Stomach (tissue), 8 donors: ENCODE measurements at regions not wholly inside any gene's neighbourhood (a gene's known extent, or its start where the extent isn't known, plus 50 kb on each side); places are given as distances from the start of the nearest gene placed in this dataset.

ENCODE experiments used
- DNase-seq, 2 donors: peaks; one replicate each; pipeline versions ENCODE4 v3.0.0 to v3.0.0-alpha.2; 2013 to 2019
- H3K27ac ChIP-seq, 5 donors: fragments of 200-600 bp in 4 of 5; sonication (generic) in 4 of 5; one replicate each; pipeline ENCODE4 v1.5.1; 2013 to 2019; ENCODE audit warnings: mild to moderate bottlenecking in 1 of 5, moderate library complexity in 1 of 5
- H3K27me3 ChIP-seq, 3 donors: fragments of 200-600 bp; sonication (generic); one replicate each; pipeline ENCODE4 v1.5.1; 2017 to 2019; ENCODE audit warnings: mixed run types in 1 of 3
- H3K36me3 ChIP-seq, 4 donors: fragments of 200-600 bp; sonication (generic); 1 replicate in 3 of 4; 2 replicates in 1 of 4; pipeline ENCODE4 v1.5.1; 2016 to 2019
- H3K4me1 ChIP-seq, 4 donors: fragments of 200-600 bp; sonication (generic); one replicate each; pipeline ENCODE4 v1.5.1; 2016 to 2019
- H3K4me3 ChIP-seq, 4 donors: fragments of 200-600 bp; sonication (generic) in 3 of 4; one replicate each; pipeline ENCODE4 v1.5.1; 2016 to 2019; ENCODE audit warnings: mild to moderate bottlenecking in 1 of 4
- H3K9me3 ChIP-seq, 4 donors: fragments of 200-600 bp; sonication (generic); one replicate each; pipeline ENCODE4 v1.5.1; 2016 to 2019
- CTCF ChIP-seq, 7 experiments: fragments of 450-650 bp in 4 of 7; fragments of 200-600 bp in 3 of 7; sonication (generic) in 3 of 7; IDR thresholded peaks; one replicate each; pipeline ENCODE4 v1.5.1; 2016 to 2019; ENCODE audit warnings: antibody characterized with exemption in 7 of 7, control low read depth in 2 of 7, mild to moderate bottlenecking in 1 of 7
- EP300 ChIP-seq: sonication (generic); formaldehyde crosslinking; IDR thresholded peaks from one replicate; pipeline ENCODE4 v1.6.1; 2017; ENCODE audit warnings: antibody characterized with exemption
- POLR2A ChIP-seq, 4 donors: fragments of 450-650 bp; IDR thresholded peaks; one replicate each; pipeline ENCODE4 v1.6.1; 2016; ENCODE audit warnings: antibody characterized with exemption in 4 of 4, control low read depth in 2 of 4, mild to moderate bottlenecking in 1 of 4, moderate library complexity in 1 of 4
- POLR2AphosphoS5 ChIP-seq, 3 donors: sonication (generic); formaldehyde crosslinking; IDR thresholded peaks; one replicate each; pipeline ENCODE4 v1.6.1; 2016; ENCODE audit warnings: antibody characterized with exemption in 3 of 3
- WGBS, 5 donors: extraction: QIAGEN DNeasy Blood & Tissue Kit in 3 of 5; methylation state at CpG; one replicate each; pipeline versions ENCODE4 v1.1.5 to v1.1.7; 2013 to 2018; 5-methylcytosine and 5-hydroxymethylcytosine counted together
- intact Hi-C: fragments of 100-400 bp; cut with DNase I; formaldehyde crosslinking; loops from one replicate; pipeline ENCODE4 v1.15.1; 2023; ENCODE audit warnings: low total_unique reads
- donor health status: healthy with polysubstance abuse.
- donor health status: Bipolar disorder and iron deficiency.
- donor health status: healthy.

- Histone ChIP-seq H3K4me1 (no peaks in the 10 kb centered on the region), H3K36me3 (no peaks in the 10 kb centered on the region), H3K4me3 (no peak overlapping the region), H3K9me3 (peaks cover 0 to 30% (median 19%) of the 10 kb centered on the region in 4 donors), H3K27me3 (peaks cover 0 to 4% (median 0%) of the 10 kb centered on the region in 3 donors), H3K27ac (no peak overlapping the region)
- no peak for TF ChIP-seq POLR2AphosphoS5 (IDR thresholded peaks at IDR 0.05)
- WGBS, 5 donors: 91 to 97% (median 96%) methylated on average over 4 to 5 of the region's 5 CpGs
- intact Hi-C loops: no loop called here
- DNase-seq: no peak
Measured at GRCh38 chr14:99067927-99068326, 204.1 kb downstream of the BCL11B start.

DNA sequence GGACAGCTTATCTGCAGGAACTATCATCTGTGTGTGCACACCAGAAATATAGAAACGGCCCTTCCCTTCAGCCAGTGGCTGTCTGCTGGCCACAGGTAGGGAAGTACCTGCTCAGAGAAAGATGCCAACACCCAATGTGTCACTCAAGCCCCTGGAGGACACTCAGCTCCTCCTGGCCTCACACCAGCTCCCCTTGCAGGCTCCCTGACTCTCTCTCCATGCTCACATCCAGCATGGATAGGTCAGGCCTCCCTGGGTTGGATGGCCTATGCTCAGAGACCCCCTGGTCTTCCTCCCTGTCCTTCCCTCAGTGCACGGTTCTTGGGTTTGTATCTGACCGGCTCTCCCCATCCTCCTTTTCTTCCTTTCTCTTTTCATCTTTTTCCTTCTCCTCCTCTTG lies 202.1 kb downstream of the BCL11B start:
- 51 to 94% (median 69%) methylated on average over 2 to 3 of the region's 3 CpGs for WGBS, 5 donors
- TF ChIP-seq CTCF (IDR thresholded peaks at IDR 0.05): no peak
- no peak for TF ChIP-seq POLR2AphosphoS5 (IDR thresholded peaks at IDR 0.05)
- no peak for TF ChIP-seq EP300
- TF ChIP-seq POLR2A (IDR thresholded peaks at IDR 0.05): no peak
- H3K4me1 ChIP-seq: no peaks in the 10 kb centered on the region
- peaks cover 0 to 30% (median 19%) of the 10 kb centered on the region in 4 donors for H3K9me3 ChIP-seq
- no peak overlapping the region for H3K4me3 ChIP-seq
- intact Hi-C loops: no loop called here
- no peaks in the 10 kb centered on the region for H3K36me3 ChIP-seq
- H3K27me3 ChIP-seq: peaks cover 0 to 4% (median 0%) of the 10 kb centered on the region in 3 donors
- no peak for DNase-seq
- H3K27ac ChIP-seq: no peak overlapping the region

DNA sequence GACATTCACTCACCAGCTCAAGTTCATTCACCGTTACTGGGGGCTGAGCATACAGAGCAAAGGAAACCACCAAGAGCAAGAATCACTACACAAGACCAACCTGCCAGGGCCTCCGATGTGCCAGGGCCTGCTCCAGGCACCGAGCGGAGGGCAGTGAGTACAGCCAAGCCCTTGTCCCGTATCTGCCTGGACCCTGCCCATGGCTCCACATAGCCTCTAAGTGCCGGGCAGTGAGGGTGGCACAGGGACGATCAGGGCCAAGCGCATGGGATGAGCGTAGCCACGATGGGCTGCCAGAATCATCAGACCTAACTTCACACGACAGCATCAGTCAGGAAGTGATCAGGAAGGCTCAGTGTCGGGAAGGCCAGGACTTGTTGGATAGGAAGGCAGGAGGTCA lies 199.6 kb downstream of the BCL11B start:
- no peak for DNase-seq
- H3K4me1 ChIP-seq: no peaks in the 10 kb centered on the region
- 83 to 93% (median 86%) methylated on average over 12 of the region's 12 CpGs for WGBS, 5 donors

DNA sequence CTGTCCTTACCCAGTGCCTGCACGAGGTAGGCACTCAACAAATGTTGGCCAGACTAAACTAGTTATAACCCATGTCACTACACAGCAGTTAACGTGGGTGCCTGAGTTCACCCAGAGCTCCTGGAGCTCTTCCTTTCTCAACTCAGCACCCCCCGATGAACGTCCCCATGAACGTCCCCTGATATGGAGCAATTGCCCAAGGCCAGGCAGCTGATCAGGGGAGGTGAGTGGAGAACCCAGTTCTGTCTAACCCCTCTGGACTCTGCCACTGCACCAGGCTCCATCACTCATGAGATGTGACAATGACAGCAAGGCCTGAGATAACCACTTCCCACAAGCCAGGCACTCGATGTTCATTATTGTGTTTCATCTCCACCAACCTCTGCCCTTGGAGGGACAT lies 199.0 kb downstream of the BCL11B start:
- 80 to 86% (median 81%) methylated on average over 5 to 6 of the region's 6 CpGs for WGBS, 5 donors
- H3K4me1 ChIP-seq: no peaks in the 10 kb centered on the region
- intact Hi-C loops: no loop called here
- H3K4me3 ChIP-seq: no peak overlapping the region
- no peaks in the 10 kb centered on the region for H3K27me3 ChIP-seq
- no peak overlapping the region for H3K27ac ChIP-seq
- no peak for TF ChIP-seq POLR2AphosphoS5 (IDR thresholded peaks at IDR 0.05)
- no peak for TF ChIP-seq POLR2A (IDR thresholded peaks at IDR 0.05)
- no peak for TF ChIP-seq CTCF (IDR thresholded peaks at IDR 0.05)
- no peak for TF ChIP-seq EP300
- H3K9me3 ChIP-seq: peaks cover 0 to 19% (median 9%) of the 10 kb centered on the region in 4 donors
- DNase-seq: no peak
- no peaks in the 10 kb centered on the region for H3K36me3 ChIP-seq

More for the DNA sequence above, 199.6 kb downstream of the BCL11B start:
- TF ChIP-seq POLR2A (IDR thresholded peaks at IDR 0.05) (no peak), POLR2AphosphoS5 (IDR thresholded peaks at IDR 0.05) (no peak), CTCF (IDR thresholded peaks at IDR 0.05) (no peak), EP300 (no peak)
- intact Hi-C loops: no loop called here
- Histone ChIP-seq H3K27me3 (no peaks in the 10 kb centered on the region), H3K27ac (no peak overlapping the region), H3K4me3 (no peak overlapping the region), H3K36me3 (no peaks in the 10 kb centered on the region), H3K9me3 (peaks cover 0 to 23% (median 11%) of the 10 kb centered on the region in 4 donors)

- intact Hi-C loops: no loop called here
- Histone ChIP-seq H3K4me1 (no peaks in the 10 kb centered on the region), H3K9me3 (peaks cover 0 to 19% (median 8%) of the 10 kb centered on the region in 4 donors), H3K36me3 (no peaks in the 10 kb centered on the region), H3K27me3 (peaks cover 0 to 3% (median 0%) of the 10 kb centered on the region in 3 donors), H3K27ac (no peak overlapping the region), H3K4me3 (no peak overlapping the region)
- 37 to 72% (median 60%) methylated on average over 2 to 6 of the region's 6 CpGs for WGBS, 5 donors
- DNase-seq: no peak
- TF ChIP-seq POLR2A (IDR thresholded peaks at IDR 0.05) (no peak), POLR2AphosphoS5 (IDR thresholded peaks at IDR 0.05) (no peak), EP300 (no peak), CTCF (IDR thresholded peaks at IDR 0.05) (no peak)
Measured at GRCh38 chr14:99073431-99073830, 198.6 kb downstream of the BCL11B start.
